ENCODE measurements at regions not wholly inside any gene's neighbourhood (a gene's known extent, or its start where the extent isn't known, plus 50 kb on each side); places are given as distances from the start of the nearest gene placed in this dataset.

DNA sequence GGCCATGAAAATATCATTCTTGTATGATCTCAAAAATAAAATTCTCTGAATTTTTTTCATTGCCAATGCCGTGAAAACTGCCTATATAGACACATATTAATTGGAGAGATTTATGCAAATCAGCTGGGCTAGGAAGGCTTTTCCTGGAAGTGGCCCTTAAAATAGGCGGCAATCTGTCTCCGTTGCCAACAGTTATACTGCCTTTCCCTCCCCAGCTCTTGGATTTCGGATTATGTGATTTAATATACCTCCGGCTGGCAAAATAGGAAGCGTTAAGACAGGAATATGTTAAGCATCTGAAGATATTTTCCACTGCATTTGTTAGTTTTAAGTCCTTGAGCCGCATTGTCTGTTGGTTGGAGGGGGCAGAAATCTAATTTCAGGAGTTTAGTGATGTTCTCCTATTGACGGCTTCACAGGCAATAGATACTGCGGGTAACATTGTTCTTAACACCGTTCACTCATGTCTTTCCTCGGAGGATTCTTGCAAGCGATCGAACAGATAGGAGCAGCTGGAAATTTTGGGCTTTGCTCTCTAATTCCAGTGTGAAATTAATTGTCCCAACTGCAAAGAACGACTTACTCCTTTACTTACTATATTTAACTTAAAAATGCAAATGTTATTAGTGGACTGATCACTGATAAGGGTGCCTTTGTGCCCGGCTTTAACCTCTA, 113.3 kb downstream of the LINC00237 start:
- DNase-seq = no peak

DNA sequence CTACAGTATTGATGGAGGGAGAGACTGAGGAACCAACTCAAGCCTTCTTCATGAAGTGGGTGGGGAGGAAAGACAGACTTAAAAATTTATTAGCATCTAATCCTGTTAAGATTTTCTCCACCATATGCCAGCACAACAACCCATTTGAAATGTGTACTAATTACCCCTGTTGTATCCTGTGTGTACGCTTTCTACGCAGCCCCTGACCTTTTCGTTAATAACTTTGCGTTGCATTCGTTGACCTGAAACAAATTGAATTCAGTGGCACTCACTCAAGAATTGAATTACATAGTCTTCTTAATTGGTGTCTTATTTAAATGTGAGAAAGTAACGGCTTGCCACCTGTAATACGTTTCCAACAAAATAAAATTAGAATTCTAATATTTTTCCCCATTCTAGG, 113.9 kb downstream of the LINC00237 start:
- DNase-seq = no peak

DNA sequence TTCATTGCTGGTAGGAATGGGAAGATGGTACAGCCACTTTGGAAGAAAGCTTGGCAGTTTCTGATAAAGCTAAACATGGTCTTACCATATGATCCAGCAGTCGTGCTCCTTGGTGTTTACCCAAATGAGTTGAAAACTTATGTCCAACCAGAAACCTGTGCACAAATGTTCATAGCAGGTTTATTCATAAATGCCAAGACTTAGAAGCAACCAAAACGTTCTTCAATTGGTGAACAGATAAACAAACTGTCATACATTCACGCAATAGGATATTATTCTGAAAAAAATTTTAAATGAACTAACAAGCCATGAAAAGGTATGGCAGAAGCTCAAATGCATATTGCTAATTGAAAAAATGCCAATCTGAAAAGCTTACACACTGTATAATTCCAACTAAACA, 117.1 kb downstream of the LINC00237 start:
- no peak for DNase-seq

DNA sequence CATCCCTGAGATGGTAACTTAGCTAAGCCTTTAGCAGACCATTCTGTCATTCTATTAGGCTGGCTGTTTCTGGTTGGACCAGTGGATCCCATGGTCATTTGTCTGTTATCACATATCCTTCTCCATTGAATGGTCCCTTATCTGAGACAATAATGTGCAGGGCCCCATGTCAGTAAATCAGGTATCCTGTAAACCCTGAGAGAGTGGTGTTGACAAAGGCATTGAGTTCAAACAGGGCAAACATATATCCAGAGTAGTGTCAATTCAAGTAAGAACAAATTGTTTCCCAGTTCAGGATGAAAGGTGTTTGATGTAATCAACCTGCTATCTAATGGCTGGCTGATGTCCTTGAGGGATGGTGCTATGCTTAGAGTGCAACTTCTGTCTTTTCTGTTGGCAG, 126.2 kb downstream of the LINC00237 start:
- DNase-seq = no peak

DNA sequence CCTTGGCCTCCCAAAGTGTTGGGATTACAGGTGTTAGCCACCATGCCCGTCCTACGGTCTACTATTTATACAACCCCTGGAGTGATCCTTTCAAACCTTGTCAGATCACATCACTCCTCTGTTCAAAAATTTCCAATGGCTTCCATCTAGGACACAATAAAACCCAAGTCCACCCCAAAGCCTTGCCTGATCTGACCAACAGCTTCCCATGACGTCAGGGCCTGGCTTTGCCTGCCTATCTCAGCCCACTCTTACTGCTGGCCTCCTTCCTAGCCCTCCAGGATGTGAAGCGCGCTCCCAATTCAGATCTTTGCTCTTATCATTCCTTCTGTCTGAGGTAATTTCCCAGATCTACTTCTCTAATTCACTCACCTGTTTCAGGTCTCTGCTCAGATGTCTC, 128.4 kb downstream of the LINC00237 start:
- no peak for DNase-seq

DNA sequence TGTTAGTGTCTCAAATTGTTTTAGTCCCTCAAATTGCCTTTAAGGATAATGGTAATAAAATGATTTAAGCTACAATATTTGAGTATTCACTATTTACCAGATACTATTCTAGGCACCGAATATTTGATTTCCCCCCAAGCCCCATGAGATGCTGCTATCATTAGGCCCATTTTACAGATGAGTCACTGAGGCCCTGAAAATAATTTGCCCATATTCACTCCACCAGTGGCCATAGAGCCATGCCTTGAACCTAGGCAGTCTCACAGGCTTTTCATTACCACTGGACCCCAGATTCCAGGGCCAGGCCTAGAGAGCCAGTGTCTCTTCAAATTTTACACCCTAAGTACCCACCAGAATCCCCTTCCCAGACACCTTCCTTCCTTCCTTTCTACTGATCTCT, 133.7 kb downstream of the LINC00237 start:
- DNase-seq = no peak

DNA sequence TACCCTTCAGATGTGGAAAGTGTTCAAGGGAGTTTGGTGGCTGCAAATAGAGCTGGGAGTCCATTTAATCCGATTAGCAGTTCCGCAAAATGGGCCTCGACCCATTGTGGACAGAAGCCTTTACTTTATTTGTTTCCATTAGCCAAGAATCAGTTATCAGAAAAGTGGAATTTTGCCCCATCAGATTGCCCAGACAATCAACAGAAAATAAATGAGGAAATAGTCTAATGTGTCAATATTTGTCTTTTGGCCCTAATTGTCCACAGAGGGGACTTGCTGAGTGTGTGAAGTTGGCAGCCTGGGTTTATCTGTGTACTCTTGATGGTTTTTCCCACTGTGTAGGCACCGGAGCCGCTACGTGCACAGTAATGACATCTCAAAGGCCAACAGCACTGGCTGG, 134.3 kb downstream of the LINC00237 start:
- DNase-seq = no peak

DNA sequence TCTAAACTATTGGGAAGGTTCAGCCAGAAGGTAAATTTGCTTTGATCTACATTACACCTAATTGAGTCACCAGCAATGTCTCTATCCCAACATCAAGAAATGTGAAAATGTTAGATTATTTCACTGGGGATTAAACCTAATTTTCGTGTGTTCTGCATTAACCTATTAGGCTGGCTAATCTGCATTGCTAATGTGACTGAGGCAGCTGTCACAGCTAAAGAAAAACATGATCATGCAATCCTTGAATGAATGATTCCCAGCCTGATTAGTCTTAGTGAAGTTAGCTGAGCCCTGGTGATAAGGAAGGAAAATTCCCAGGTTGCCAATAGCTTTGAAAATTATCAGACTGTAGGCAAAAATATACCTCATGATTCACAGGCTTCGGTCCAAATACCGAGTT, 135.3 kb downstream of the LINC00237 start:
- DNase-seq = no peak

DNA sequence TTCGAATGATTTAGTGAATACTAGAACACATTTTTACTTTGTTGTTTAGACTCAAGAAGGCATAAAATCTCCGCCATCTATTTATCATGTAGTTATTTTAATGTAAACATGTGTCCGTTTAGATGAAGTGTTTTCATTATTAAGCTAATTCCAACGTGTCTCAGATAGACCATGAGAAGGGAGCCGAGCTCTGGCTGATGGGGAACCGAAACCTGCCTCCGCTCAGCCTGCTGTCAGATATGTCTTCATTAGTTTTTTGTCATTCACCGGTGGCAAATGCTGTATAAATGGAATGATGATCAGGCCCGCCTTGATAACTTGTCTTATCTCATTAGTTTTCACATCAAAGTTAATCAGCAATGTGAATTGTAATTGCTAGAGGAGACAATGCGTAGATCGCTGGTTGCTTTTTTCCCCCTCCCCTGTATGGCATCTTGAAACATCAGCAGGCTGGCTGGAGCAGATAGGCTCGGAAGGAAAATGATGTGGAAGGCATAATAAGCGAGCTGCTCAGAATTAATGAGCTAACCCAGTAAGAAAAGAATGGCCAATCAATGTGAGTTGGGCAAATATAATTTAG, 136.4 kb downstream of the LINC00237 start:
- DNase-seq = peak; percentile 53

DNA sequence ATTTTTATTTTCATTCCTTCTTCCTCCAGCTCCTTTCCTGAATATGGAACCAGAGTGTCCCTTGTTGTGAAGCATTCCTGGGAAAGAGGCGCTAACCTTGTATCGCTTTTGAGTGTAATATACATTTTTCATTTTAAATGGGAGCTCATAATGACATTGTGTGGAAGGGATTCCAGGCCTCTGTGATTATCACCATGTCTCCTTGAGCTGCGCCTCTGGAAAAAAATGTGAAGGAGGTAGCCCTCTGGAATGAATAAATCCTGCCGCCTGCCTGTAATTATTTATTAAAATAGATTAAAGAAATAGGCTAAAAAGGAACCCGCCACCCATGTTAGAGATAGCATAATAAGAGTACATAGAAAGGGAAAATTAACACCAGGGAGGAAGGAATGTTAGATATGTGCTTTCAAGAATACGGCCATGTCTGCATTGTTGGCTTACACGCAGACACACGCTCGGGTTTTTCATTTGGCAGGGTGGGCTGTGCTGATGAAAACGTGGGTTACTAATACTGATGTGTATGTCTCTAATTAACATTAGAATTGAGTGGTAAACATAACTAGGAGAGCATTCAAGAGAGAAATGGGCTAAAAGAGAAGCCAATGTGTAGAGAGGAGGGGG, 138.5 kb downstream of the LINC00237 start:
- no peak for DNase-seq

DNA sequence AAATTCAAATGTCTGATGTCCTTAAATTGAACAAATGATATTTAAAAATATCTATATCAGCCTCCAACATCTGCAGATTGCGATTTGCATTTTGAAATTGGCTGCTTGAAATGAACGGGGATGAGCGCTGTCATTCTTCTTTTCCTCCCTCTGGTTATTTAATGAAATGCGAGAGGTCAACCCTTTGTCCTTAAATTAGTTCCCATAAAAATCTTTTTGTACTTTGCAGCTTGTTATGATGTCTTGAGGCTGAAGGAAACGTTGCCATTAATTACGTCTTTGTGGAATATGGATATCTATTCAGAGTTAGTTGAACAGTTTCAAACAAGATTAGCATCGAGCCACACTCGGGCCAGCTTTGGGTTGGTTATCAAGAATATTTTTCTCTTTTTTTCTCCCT, 140.0 kb downstream of the LINC00237 start:
- no peak for DNase-seq

DNA sequence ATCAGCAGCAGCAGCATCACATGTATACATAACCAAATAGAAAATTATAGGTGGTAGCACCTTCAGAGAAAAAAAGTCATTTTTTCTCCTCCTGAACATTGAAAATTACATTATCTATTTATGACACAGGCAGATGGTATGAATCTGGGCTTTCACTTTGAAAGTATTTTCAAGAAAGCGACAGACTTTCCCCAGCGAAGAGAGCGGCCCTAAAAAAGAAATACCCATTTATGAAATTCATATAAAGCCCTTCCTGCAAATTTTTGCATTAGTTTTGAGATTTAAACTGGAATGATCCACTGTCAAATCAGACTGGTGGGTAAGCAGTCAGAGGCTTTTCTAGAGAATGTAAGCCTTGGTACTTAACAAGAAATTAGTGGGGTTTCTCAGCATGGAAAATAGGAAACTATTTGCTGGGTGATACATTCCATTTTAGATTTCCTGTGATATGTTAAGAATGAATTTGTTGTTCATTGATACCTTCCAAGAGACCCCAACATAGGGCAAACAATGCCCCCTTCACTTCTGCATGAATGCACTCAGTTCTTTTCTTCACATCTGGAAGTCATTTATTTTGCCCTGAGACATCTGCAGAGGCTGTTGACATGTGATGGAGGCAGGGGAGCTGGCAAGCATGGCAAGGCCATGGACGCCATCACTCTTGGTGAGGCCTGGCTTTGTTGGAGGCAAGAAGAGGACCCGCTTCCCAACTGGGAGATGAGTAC, 147.0 kb downstream of the LINC00237 start:
- DNase-seq = no peak

DNA sequence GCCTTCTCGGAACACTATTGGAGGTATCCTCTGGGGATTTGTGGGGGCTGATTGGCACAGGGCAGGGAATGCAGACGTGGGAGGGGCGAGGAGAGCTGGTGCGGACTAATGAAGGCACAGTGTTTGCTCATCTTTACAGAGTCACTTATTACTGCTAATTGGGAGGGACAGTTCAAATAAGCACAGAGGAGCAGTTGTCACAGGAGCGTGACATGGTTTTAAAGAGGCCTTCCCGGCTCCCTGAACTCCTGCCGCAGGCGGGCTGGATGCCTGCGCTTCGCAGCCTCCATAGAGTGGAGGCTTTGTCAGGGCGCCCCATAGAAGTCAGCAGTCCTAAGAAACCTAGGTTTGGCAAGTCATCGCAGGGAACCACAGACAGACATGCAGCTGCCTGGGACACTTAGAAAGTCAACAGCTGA, 149.6 kb downstream of the LINC00237 start:
- no peak for DNase-seq

DNA sequence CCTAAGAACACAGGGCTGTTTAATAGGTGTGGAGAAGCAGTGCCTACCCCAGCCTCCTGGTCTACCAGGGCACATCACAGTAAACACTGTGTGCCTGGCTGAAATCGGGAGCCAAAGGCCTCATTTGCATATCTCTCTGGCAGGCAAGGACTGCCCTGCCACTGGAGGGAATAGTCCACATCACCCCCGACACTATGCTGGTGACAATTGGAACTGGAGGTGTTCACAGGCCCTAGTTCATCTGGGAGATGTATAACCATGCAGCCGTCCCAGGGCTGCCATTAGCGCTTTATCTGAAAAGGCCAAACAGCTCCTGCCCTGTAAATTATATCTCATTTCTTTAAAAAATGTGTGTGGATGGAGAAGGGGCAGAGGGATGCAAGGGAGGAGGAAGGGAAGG, 150.3 kb downstream of the LINC00237 start:
- no peak for DNase-seq

DNA sequence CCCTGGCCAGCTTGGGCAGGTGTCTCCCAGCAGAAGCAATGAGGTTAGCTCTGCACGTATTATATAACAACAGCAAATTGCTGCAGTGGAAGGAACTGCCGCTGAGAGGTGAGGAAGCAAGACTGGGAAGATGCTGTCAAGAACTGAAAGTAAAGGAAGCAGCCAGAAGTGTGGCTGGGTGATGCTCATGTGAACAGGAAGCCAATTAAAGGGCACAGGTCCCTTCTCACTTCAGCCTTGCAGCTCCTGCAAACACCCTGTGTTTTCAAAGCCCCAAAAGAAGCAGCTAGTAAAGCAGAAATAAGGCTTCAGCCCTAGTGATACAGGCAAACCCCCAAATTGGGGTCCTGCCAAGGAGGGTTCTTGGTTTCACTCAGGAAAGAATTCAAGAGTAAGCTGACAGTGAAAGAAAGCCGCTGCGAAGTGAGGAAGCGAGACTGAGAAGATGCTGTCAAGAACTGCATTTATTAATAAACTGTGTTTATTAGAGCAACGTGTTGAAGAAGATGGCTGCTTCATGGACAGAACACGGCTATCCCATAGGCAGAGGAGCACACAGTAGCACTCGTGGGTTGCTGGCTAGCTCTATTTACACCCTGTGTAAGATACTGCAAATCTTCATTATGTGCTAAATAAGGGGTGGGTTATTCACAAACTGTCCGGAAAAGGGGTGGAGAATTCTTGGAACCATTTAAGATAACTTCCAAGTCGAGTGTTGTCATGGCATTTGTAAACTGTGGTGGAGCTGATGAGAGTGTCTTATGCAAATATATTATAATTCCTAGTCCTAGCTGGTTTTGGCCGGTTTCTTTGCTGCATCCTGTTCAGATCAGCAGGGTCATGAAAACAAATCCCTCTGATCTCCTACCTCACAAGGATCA, 152.2 kb downstream of the LINC00237 start:
- peak; percentile 40 for DNase-seq

DNA sequence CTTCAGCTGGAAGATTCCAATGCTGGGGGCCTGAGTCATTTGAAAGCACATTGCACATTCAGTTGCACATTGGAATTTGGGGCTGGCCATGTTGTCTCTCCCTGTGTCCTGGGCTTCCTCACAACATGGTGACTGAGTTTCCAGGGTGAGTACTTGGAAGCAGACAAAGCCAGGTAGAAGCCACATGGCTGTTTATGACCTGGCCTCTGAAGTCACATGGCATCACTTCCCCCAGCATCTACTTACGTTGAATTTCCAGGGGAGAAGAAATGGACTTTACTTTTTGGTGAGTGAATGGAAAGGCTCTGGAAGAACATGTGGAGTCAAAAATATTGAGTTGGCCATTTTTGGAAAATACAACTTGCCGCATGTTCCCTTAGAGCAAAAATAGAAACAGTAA, 155.5 kb downstream of the LINC00237 start:
- no peak for DNase-seq

DNA sequence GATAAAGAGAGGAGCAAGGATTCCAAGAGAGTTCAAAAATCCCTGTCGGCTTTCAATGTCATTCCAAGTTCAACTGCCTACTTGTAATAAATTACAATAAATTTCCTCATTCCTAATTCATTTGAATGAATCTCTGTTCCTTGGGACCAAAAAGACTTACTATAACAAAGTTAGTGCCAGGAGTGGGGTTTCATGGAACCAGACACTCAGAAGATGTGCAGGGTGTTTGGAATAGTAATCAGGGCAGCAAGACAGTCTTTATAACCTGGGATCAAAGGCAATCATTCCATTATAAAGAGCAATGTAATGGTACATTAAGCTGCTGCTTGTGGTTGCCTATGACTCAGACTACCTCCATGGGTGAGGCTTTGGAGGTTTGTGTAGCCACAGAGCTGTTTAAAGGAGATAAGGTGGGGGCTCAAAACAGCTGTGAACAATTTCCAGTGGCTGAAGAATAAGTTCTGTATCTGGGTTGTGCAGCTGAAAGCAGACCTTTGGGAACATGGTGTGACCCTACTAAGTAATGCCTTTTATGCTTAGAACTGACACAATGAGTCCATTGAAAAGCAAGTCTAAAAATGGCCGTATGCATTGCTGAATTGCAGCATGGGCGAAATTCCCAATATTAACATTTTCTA, 159.9 kb downstream of the LINC00237 start:
- no peak for DNase-seq

DNA sequence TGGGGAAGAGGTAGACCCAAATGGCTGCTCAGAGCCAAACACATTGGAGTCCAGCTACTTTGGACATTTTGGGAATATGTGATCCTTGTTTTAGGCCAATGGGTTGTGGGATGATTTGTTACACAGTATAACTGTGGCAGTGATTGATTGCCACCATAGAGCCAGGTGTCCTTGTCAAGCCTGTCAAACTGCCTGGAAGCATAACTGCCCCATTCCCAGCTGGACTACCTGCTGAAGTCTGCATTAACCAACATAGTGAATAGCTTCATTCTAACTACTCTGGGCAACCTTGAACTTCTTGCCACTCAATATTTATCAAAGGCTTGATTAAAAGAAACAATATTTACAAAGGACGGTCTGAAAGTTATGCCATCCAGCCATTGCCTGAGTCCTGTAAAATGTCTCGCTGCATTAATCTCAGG, 164.7 kb downstream of the LINC00237 start:
- no peak for DNase-seq

DNA sequence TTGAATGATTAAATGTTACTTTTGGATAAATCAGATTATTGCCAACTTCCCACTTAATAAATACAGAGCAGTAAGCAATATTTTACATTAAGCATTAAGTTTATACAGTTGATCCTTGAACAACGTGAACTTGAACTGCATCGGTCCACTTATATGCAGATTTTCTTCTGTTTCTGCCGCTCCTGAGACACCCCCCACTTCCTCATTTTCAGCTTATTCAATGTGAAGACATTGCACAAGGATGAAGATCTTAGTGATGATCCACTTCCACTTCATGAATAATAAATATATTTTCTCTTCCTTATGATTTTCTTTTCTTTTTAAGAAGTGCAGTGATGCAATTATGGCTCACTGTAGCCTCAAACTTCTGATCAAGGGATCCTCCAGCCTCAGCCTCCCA, 167.2 kb downstream of the LINC00237 start:
- no peak for DNase-seq

DNA sequence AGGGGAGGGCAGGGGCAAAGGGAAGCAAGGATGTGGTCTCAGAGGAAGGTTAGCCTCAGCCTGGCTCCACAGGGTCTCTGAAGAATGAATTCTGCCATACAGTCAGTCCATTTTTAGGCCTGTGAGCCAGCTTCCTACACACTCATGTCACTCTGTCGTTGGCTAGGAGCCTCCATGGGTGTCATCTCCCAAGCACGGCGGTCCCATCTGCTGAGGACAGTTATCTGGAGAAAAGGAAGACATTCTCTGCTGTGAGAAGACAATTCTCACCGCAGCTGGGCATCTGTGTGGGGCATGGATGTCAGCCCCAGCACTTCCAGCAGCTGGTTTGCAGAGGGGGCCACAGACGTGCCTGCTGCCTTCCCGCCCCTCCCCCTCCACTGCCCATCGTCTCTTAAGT, 167.6 kb downstream of the LINC00237 start:
- DNase-seq = no peak

DNA sequence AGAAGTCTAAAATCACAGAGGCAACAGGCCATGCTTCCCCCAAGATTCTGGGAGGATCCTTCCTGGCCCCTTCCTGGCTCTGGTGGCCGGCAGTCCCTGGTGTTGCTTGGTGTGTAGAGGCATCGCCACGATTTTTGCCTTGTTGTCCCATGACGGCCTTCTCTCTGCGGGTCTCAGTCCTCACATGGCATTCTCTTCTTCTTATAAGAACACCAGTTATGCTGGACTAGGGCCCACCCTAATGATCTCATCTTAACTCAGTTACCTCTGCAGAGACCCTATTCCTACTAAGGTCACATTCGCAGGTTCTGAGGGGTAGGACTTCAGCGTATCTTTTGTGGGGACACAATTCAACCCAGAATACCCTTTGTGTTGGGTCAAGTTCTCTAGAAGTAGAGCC, 168.0 kb downstream of the LINC00237 start:
- DNase-seq = no peak
